Activated CD4-positive, alpha-beta T cell treated with anti-CD3 and anti-CD28 coated beads, Interleukin-2, amount 50 U/mL, for 48 hours (primary cell): ENCODE measurements at regions not wholly inside any gene's neighbourhood (a gene's known extent, or its start where the extent isn't known, plus 50 kb on each side); places are given as distances from the start of the nearest gene placed in this dataset.

Experiments
- DNase-seq, 2 experiments: peaks; one replicate each; pipeline ENCODE4 v3.0.0-alpha.2; 2020

GRCh38 chr2:153189091-153189888 is 289.3 kb downstream of the RPRM start:
- DNase-seq: no peak

GRCh38 chr2:153179808-153180207 is 298.8 kb downstream of the RPRM start:
- DNase-seq: no peak

- DNase-seq: no peak
Measured at GRCh38 chr2:153169609-153170008, 309.0 kb downstream of the RPRM start.

- no peak for DNase-seq
Measured at GRCh38 chr2:153165021-153165420, 313.5 kb downstream of the RPRM start.

GRCh38 chr2:153163055-153163454 is 315.5 kb downstream of the RPRM start:
- no peak for DNase-seq

- no peak for DNase-seq
Measured at GRCh38 chr2:153156743-153157142, 321.8 kb downstream of the RPRM start.

- DNase-seq: no peak
Measured at GRCh38 chr2:153152036-153152435, 326.5 kb downstream of the RPRM start.

GRCh38 chr2:153145470-153145978 is 333.0 kb downstream of the RPRM start:
- DNase-seq: no peak

- no peak for DNase-seq
Measured at GRCh38 chr2:153143540-153143939, 335.0 kb downstream of the RPRM start.

- no peak for DNase-seq
Measured at GRCh38 chr2:153140498-153140897, 338.1 kb downstream of the RPRM start.

GRCh38 chr2:153138651-153139375 is 339.7 kb downstream of the RPRM start:
- DNase-seq: no peak

GRCh38 chr2:153136216-153136615 is 342.3 kb downstream of the RPRM start:
- no peak for DNase-seq

GRCh38 chr2:153134725-153135124 is 343.8 kb downstream of the RPRM start:
- no peak for DNase-seq

GRCh38 chr2:153133716-153134115 is 344.8 kb downstream of the RPRM start:
- no peak for DNase-seq

- no peak for DNase-seq
Measured at GRCh38 chr2:153132418-153132817, 346.1 kb downstream of the RPRM start.

- DNase-seq: no peak
Measured at GRCh38 chr2:153115141-153115540, 363.4 kb downstream of the RPRM start.

- DNase-seq: no peak
Measured at GRCh38 chr2:153110486-153110885, 368.1 kb downstream of the RPRM start.

- no peak for DNase-seq
Measured at GRCh38 chr2:153109793-153110192, 368.8 kb downstream of the RPRM start.

GRCh38 chr2:153106802-153107477 is 371.6 kb downstream of the RPRM start:
- DNase-seq: no peak

GRCh38 chr2:153105829-153106578 is 372.6 kb downstream of the RPRM start:
- DNase-seq: no peak

- no peak for DNase-seq
Measured at GRCh38 chr2:153101187-153101586, 377.4 kb downstream of the RPRM start.

- DNase-seq: no peak
Measured at GRCh38 chr2:153100151-153100550, 378.4 kb downstream of the RPRM start.

- no peak for DNase-seq
Measured at GRCh38 chr2:153098073-153098472, 379.7 kb downstream of the ARL6IP6 start.
